K562 (cell line): ENCODE measurements at regions not wholly inside any gene's neighbourhood (a gene's known extent, or its start where the extent isn't known, plus 50 kb on each side); places are given as distances from the start of the nearest gene placed in this dataset.

Source experiments
- HNRNPK ChIP-seq: fragments of 200-400 bp; formaldehyde crosslinking; IDR thresholded peaks from one replicate; pipeline ENCODE4 v1.6.1; 2018; ENCODE audit warnings: mild to moderate bottlenecking, low read depth, low read length; ENCODE audit not compliant: poor library complexity, severe bottlenecking
- NR3C1 ChIP-seq: sonication (generic); formaldehyde crosslinking; IDR thresholded peaks from 2 replicates; pipeline ENCODE4 v1.8.1; 2022; ENCODE audit warnings: missing genetic modification reagents
- RAD21 ChIP-seq, 2 experiments: fragments of 250-450 bp in 1 of 2; fragments of 450-650 bp in 1 of 2; sonication (Bioruptor Pico) in 1 of 2; formaldehyde crosslinking in 1 of 2; IDR thresholded peaks in 1 of 2; conservative IDR thresholded peaks in 1 of 2; 2 replicates each; pipeline versions ENCODE4 v1.4.0 to v1.8.0; 2020 to 2022; ENCODE audit warnings: mild to moderate bottlenecking in 2 of 2, moderate library complexity in 1 of 2
- ZBTB11 ChIP-seq, 3 experiments: fragments of 200-800 bp in 1 of 3; fragments of 250-450 bp in 1 of 3; fragments of 450-650 bp in 1 of 3; sonication (Bioruptor Pico) in 1 of 3; sonication (Bioruptor generic) in 1 of 3; formaldehyde crosslinking in 1 of 3; IDR thresholded peaks; 2 replicates each; pipeline versions ENCODE4 v1.6.1 to v1.8.0; 2016 to 2022; ENCODE audit warnings: mild to moderate bottlenecking in 2 of 3, missing genetic modification characterization in 2 of 3, missing compliant biosample characterization in 1 of 3, moderate library complexity in 1 of 3
- ZNF830 ChIP-seq: fragments of 250-450 bp; sonication (Bioruptor Pico); IDR thresholded peaks from 2 replicates; pipeline ENCODE4 v1.5.0; 2021; ENCODE audit warnings: mild to moderate bottlenecking
- TF ChIP-seq, protein P1 (sequence below): fragments of 450-650 bp; formaldehyde crosslinking; IDR thresholded peaks from 2 replicates; pipeline ENCODE4 v1.4.0; 2022; ENCODE audit warnings: missing genetic modification characterization

- TF ChIP-seq ZBTB11 (CRISPR knock-in tag; IDR thresholded peaks at IDR 0.05): no peak
- TF ChIP-seq HNRNPK: no peak
- no peak for TF ChIP-seq RAD21 (CRISPR knock-in tag; conservative IDR thresholded peaks at IDR 0.05 in 1 of 2, IDR thresholded peaks at IDR 0.05 in 1 of 2)
- TF ChIP-seq, protein P1, sequence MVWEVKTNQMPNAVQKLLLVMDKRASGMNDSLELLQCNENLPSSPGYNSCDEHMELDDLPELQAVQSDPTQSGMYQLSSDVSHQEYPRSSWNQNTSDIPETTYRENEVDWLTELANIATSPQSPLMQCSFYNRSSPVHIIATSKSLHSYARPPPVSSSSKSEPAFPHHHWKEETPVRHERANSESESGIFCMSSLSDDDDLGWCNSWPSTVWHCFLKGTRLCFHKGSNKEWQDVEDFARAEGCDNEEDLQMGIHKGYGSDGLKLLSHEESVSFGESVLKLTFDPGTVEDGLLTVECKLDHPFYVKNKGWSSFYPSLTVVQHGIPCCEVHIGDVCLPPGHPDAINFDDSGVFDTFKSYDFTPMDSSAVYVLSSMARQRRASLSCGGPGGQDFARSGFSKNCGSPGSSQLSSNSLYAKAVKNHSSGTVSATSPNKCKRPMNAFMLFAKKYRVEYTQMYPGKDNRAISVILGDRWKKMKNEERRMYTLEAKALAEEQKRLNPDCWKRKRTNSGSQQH (CRISPR knock-in tag): no peak
- no peak for TF ChIP-seq NR3C1
- TF ChIP-seq ZNF830 (CRISPR knock-in tag): no peak
These were observed 85.3 kb upstream of the PDE10A start for GRCh38 chr6:165748390-165748789.
